IMR-90 (cell line): ENCODE measurements at regions not wholly inside any gene's neighbourhood (a gene's known extent, or its start where the extent isn't known, plus 50 kb on each side); places are given as distances from the start of the nearest gene placed in this dataset.

Source experiments
- ATAC-seq: fragments of 200-7000 bp; cut with Tn5 transposase; 2 replicates; pipeline ENCODE4 v1.9.1; 2020; ENCODE audit warnings: low read depth, mild to moderate bottlenecking, moderate library complexity
- BruUV-seq: library from RNA; stranded (reverse); fragments of 400-500 nt; replicated peaks from 2 replicates; lab custom pipeline; 2021; lab: Mats Ljungman, UMichigan
- CTCF ChIA-PET: fragments of 300-600 bp; formaldehyde crosslinking; extraction: SDS; loops from one replicate; lab custom pipeline; 2021; ENCODE audit warnings: antibody characterized with exemption; lab: Yijun Ruan, JAX
- POLR2A ChIA-PET: fragments of 300-600 bp; sonication (Branson Sonifier 250); formaldehyde crosslinking; loops from one replicate; lab custom pipeline; 2022; ENCODE audit warnings: antibody characterized with exemption; ENCODE audit not compliant: unreplicated experiment; lab: Charles Lee
- DNase-seq: peaks from one replicate; pipeline ENCODE4 v3.0.0; 2013
- H2AFZ ChIP-seq: replicated peaks from 2 replicates; pipeline ENCODE3; 2013; ENCODE audit warnings: low read length, mild to moderate bottlenecking; ENCODE audit not compliant: poor library complexity
- H2AK5ac ChIP-seq: 2 replicates; pipeline ENCODE4 v1.6.1; 2013; ENCODE audit warnings: low read depth, low read length, inconsistent platforms
- H2AK9ac ChIP-seq: replicated peaks from 2 replicates; pipeline ENCODE3; 2013; ENCODE audit warnings: mild to moderate bottlenecking, low read depth, low read length, moderate library complexity; ENCODE audit not compliant: poor library complexity
- H2BK120ac ChIP-seq: 2 replicates; pipeline ENCODE4 v1.6.1; 2013; ENCODE audit warnings: low read depth, low read length, inconsistent platforms
- H2BK15ac ChIP-seq: 3 replicates; pipeline ENCODE4 v1.6.1; 2013; ENCODE audit warnings: low read depth, low read length, inconsistent platforms
- H2BK20ac ChIP-seq: 2 replicates; pipeline ENCODE4 v1.6.1; 2013; ENCODE audit warnings: low read depth, mild to moderate bottlenecking, inconsistent platforms, low read length, moderate library complexity
- H2BK5ac ChIP-seq: 2 replicates; pipeline ENCODE4 v1.6.1; 2013; ENCODE audit warnings: mild to moderate bottlenecking, low read depth, low read length, inconsistent platforms; ENCODE audit not compliant: poor library complexity, severe bottlenecking
- H3K14ac ChIP-seq: replicated peaks from 2 replicates; pipeline ENCODE4 v1.6.1; 2013; ENCODE audit warnings: low read depth, low read length, inconsistent platforms
- H3K18ac ChIP-seq: 2 replicates; pipeline ENCODE4 v1.6.1; 2013; ENCODE audit warnings: low read depth, low read length, control low read depth
- H3K23ac ChIP-seq: 2 replicates; pipeline ENCODE4 v1.6.1; 2013; ENCODE audit warnings: low read depth, low read length, inconsistent platforms
- H3K27ac ChIP-seq: 2 replicates; pipeline ENCODE4 v1.5.1; 2013; ENCODE audit warnings: mild to moderate bottlenecking, control low read depth, low read length; ENCODE audit not compliant: insufficient read depth
- H3K27me3 ChIP-seq: 2 replicates; pipeline ENCODE4 v1.6.1; 2013; ENCODE audit warnings: low read length; ENCODE audit not compliant: control insufficient read depth, insufficient read depth
- H3K36me3 ChIP-seq: 2 replicates; pipeline ENCODE4 v1.6.1; 2013; ENCODE audit warnings: low read length, mixed read lengths; ENCODE audit not compliant: control insufficient read depth, insufficient read depth
- H3K4ac ChIP-seq: 2 replicates; pipeline ENCODE4 v1.6.1; 2013; ENCODE audit warnings: low read depth, low read length, inconsistent platforms
- H3K4me1 ChIP-seq: 2 replicates; pipeline ENCODE4 v1.6.1; 2013; ENCODE audit warnings: low read length, mixed read lengths; ENCODE audit not compliant: control insufficient read depth, insufficient read depth
- H3K4me2 ChIP-seq: 2 replicates; pipeline ENCODE4 v1.6.1; 2013; ENCODE audit warnings: low read depth, mild to moderate bottlenecking, control low read depth, low read length, moderate library complexity
- H3K4me3 ChIP-seq: 2 replicates; pipeline ENCODE4 v1.5.1; 2013; ENCODE audit warnings: low read depth, mild to moderate bottlenecking, control low read depth, low read length, moderate library complexity; ENCODE audit not compliant: insufficient read depth
- H3K56ac ChIP-seq: 2 replicates; pipeline ENCODE4 v1.6.1; 2013; ENCODE audit warnings: low read length, inconsistent platforms; ENCODE audit not compliant: insufficient read depth; ENCODE audit errors: extremely low read depth
- H3K79me1 ChIP-seq, 2 experiments: 2 replicates each; pipeline ENCODE4 v1.6.1; 2013; ENCODE audit warnings: low read length in 2 of 2, inconsistent platforms in 1 of 2, low read depth in 1 of 2
- H3K9ac ChIP-seq: 2 replicates; pipeline ENCODE4 v1.6.1; 2013; ENCODE audit warnings: low read depth, low read length, control low read depth
- H3K9me1 ChIP-seq: 2 replicates; pipeline ENCODE4 v1.6.1; 2013; ENCODE audit warnings: low read length, inconsistent platforms; ENCODE audit not compliant: insufficient read depth
- H3K9me3 ChIP-seq: 2 replicates; pipeline ENCODE4 v1.6.1; 2013; ENCODE audit warnings: low read length; ENCODE audit not compliant: control insufficient read depth, insufficient read depth
- H4K20me1 ChIP-seq: 2 replicates; pipeline ENCODE4 v1.6.1; 2013; ENCODE audit warnings: low read length, inconsistent platforms; ENCODE audit not compliant: insufficient read depth
- H4K5ac ChIP-seq: 2 replicates; pipeline ENCODE4 v1.6.1; 2013; ENCODE audit warnings: mild to moderate bottlenecking, low read depth, low read length, control low read depth
- H4K8ac ChIP-seq, 2 experiments: 2 replicates each; pipeline ENCODE4 v1.6.1; 2013; ENCODE audit warnings: low read depth in 2 of 2, low read length in 2 of 2, control low read depth in 1 of 2, inconsistent platforms in 1 of 2
- H4K91ac ChIP-seq: 2 replicates; pipeline ENCODE4 v1.6.1; 2013; ENCODE audit warnings: low read depth, low read length, inconsistent platforms; ENCODE audit not compliant: insufficient read depth
- CHD1 ChIP-seq: IDR thresholded peaks from 2 replicates; pipeline ENCODE4 v1.6.1; 2012; ENCODE audit warnings: low read depth, low read length, improper control_type of control experiment
- WGBS, 2 experiments: methylation state at CpG; one replicate each; pipeline versions ENCODE4 v1.1.5 to v1.1.7; 2013; ENCODE audit warnings: missing lambda C conversion rate in 2 of 2; ENCODE audit not compliant: insufficient read length in 1 of 2; ENCODE audit errors: extremely low coverage in 2 of 2; 5-methylcytosine and 5-hydroxymethylcytosine counted together
- dilution Hi-C: fragments of 300-500 bp; cut with HindIII; formaldehyde crosslinking; loops from one replicate; pipeline ENCODE4 v1.14.3; 2018; ENCODE audit warnings: low sequenced_read_pairs; ENCODE audit not compliant: unreplicated experiment
- in situ Hi-C: fragments of 300-500 bp; cut with MboI; formaldehyde crosslinking; loops from 3 replicates; pipeline ENCODE4 v1.14.3; 2019; ENCODE audit warnings: low sequenced_read_pairs, inconsistent platforms, mixed read lengths
- intact Hi-C: fragments of 100-400 bp; cut with micrococcal nuclease; formaldehyde crosslinking; loops from 2 replicates; pipeline ENCODE4 v1.10.0; 2022

- Histone ChIP-seq H3K18ac (no peak overlapping the region), H2BK5ac (no peak overlapping the region), H3K9me3 (no peaks in the 10 kb centered on the region), H2AK9ac (no peak overlapping the region), H2BK120ac (no peak overlapping the region), H3K4me1 (no peaks in the 10 kb centered on the region), H2BK20ac (no peak overlapping the region), H3K23ac (no peak overlapping the region), H4K5ac (no peak overlapping the region), H3K56ac (no peak overlapping the region), H4K8ac (no peak overlapping the region), H4K91ac (no peak overlapping the region), H2AK5ac (no peak overlapping the region), H3K4ac (no peak overlapping the region), H3K9me1 (no peaks in the 10 kb centered on the region), H3K14ac (no peak overlapping the region), H2AFZ (no peak overlapping the region), H3K27ac (no peak overlapping the region), H3K27me3 (no peaks in the 10 kb centered on the region), H3K9ac (no peak overlapping the region), H3K79me1 (no peaks in the 10 kb centered on the region), H3K36me3 (no peaks in the 10 kb centered on the region), H4K20me1 (no peaks in the 10 kb centered on the region), H3K4me2 (no peak overlapping the region), H3K4me3 (no peak overlapping the region), H2BK15ac (no peak overlapping the region)
- ChIA-PET CTCF (no interaction called here), POLR2A (no interaction called here)
- intact Hi-C loops (no loop called here), in situ Hi-C loops (no loop called here), dilution Hi-C loops (no loop called here)
- no CpG with 5 or more reads among the region's 2 CpGs for WGBS, 2 experiments
- ATAC-seq (no peak), DNase-seq (no peak)
- BruUV-seq = no TSS peak
- no peak for TF ChIP-seq CHD1
Observed at GRCh38 chr13:58080806-58081205, 449.3 kb downstream of the PCDH17 start.
